ENCODE measurements at regions not wholly inside any gene's neighbourhood (a gene's known extent, or its start where the extent isn't known, plus 50 kb on each side); places are given as distances from the start of the nearest gene placed in this dataset.
"Not testable (repeated sequence)": the region's sequence is repeated elsewhere in the genome, so short reads cannot be mapped to it uniquely, and the experiment has no call there.

DNA sequence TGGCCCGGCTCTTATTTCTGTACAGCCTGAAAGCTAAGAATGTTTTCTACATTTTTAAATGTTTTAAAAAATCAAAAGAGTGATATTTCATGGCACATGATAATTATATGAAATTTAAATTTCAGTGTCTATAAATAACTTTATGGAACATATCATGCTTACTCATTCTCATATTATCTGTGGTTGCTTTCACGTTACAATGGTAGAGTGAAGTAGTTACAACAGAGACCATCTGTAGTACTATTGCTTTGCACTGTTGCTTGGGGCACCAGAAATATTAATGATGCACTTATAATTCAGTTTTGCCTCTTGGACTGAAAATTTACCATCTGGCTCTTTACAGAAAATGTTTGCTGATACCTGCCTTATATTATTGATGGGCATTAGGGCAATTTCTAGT is 481.6 kb downstream of the PLPP3 start:
- DNase-seq = no peak

DNA sequence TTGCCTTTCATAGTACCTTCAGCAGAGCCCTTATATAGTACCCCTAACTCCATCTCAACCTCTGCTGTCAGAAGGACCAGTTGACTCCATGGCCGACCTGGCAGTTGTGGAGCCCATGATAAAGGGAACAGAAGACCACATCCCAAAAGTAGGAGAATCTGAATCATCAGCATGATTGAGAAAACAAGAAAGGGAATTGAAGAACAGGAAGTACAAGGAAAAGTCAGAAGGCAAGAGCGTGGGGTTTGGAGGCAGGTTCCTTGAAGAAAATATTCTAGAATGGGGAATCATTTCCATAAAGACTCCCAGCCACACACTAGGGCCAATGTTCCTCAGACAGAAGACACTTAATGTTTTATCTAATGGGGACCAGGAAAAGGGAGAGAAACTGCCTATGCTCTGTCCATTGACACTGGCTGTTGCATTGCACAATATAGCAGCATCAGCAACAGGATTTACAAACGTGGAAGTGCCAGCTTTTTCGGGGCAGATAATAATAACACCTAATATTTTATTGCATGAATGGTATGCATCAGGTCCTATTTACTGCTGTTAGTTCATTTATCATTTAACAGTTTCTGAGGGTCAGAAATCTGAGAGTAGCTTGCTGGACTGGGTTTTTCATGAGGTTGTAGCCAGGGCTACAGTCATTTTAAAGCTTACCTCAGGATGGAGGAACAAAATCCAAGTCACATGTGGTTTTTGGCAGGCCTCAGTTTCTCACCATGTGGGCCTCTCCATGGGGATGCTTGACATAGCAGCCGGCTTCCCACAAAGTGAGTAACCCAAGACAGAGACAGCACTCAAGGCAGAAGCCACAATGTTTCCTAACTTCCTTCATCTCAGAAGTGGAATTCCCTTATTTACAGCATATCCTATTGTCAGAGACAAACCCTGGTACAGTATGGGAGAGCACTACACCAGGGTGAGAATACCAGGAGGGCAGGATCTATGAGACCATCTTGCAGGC is 483.4 kb downstream of the PLPP3 start:
- DNase-seq = no peak

- DNase-seq = no peak
Observed at GRCh38 chr1:56094168-56094567, 485.2 kb downstream of the PLPP3 start.

- DNase-seq = no peak
Observed at GRCh38 chr1:56092684-56093570, 486.4 kb downstream of the PLPP3 start.

DNA sequence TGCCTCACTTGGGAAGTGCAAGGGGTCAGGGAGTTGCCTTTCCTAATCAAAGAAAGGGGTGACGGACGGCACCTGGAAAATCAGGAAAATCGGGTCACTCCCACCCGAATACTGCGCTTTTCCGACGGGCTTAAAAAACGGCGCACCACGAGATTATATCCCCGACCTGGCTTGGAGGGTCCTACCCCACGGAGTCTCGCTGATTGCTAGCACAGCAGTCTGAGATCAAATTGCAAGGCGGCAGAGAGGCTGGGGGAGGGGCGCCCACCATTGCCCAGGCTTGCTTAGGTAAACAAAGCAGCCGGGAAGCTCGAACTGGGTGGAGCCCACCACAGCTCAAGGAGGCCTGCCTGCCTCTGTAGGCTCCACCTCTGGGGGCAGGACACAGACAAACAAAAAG is 489.5 kb downstream of the PLPP3 start:
- not testable (repeated sequence) for DNase-seq

- no peak for DNase-seq
Observed at GRCh38 chr1:56084246-56084645, 495.1 kb downstream of the PLPP3 start.

- DNase-seq = no peak
Observed at GRCh38 chr1:56081736-56082135, 497.6 kb downstream of the PLPP3 start.

DNA sequence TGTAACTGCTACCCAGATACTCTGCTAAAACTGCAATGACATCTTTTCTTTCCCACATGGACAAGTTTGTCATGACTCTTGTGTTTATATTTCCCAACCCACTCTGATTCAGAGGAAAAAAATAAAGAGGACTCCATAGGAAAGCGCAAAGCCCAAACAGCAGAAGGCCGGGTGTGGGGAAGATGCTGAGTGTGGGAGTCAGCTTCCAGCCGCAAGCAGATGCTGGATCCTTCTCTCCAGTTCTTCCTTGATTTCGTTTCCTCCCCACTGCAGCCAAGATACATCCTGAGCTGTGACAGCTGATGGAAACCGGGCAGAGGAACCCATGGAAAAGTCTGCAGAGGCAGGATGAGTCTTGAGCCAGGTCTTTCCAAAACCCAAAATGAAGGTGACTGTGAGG is 498.2 kb downstream of the PLPP3 start:
- DNase-seq = no peak

GRCh38 chr1:56080123-56080522 is 499.2 kb downstream of the PLPP3 start:
- no peak for DNase-seq

DNA sequence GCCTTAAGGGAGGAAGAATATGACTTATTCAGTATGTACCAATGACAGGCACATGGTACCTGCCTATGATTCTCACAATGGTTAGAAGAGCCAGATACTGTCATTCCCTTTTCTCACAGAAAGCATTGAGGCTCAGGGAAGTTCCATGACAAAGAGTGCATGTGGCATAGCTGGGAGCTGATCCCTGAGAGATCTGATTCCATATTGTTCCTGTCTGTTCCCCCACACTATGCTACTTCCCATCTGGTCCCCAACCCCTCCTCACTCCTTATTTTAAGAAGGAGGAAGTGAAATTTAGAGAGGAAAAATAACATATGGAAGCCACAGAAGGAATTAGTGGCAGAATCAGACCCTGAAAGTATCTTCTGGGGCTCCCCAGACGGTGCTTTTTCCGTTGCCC is 500.0 kb downstream of the PLPP3 start:
- no peak for DNase-seq

DNA sequence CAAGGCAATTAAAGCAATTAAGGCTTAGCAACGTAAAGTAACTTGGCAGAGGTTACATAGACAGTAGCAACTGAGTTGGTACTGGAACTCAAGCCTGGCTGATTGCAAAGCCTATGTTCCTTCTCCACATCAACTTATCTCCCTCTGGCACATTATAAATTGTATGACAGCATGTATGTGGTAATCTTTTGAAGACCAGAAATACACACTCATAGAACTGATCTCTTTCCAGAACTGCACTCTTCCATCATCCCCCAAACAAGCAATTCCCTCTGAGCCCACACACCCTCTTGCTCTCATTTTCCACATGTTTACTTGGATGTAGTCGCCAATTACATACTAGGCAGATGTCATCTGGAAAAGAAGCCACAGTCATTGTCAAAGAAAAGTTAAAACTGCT is 502.2 kb downstream of the PLPP3 start:
- no peak for DNase-seq

DNA sequence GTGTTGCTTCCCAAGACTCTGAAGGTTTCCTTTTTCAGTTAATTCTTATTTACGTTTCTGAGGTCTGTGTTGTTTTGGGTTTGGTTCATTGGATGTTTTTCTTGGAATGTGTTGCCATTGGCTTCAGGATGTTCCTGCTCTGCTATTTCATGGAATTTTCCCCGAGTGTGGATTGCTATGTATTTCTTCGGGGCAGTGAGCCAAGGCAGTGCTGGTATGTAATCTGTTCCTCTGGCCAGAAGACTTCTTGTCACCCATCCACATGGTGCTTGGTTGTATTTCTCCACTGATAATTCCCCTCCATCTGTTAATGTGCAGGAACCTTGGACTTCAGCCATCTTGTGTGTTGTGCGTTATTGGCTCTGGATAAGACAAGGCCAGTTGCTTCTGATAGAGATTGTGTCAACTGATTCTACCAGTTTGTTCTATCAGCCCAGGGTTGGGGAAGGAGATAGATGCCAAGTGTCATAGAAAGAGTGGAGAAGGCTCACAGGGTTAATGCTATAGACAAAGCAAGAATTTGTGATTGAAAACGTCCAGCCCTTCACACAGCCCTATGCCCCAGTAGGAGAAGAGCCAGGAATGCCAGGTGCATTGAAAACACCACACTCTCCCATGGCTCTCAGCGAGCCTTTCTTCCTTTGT is 505.2 kb downstream of the PLPP3 start:
- no peak for DNase-seq

GRCh38 chr1:56073614-56074006 is 505.8 kb downstream of the PLPP3 start:
- no peak for DNase-seq

GRCh38 chr1:56073206-56073605 is 506.2 kb downstream of the PLPP3 start:
- no peak for DNase-seq

- DNase-seq = no peak
Observed at GRCh38 chr1:56072310-56072709, 507.1 kb downstream of the PLPP3 start.

GRCh38 chr1:56071351-56071750 is 508.0 kb downstream of the PLPP3 start:
- DNase-seq = no peak

DNA sequence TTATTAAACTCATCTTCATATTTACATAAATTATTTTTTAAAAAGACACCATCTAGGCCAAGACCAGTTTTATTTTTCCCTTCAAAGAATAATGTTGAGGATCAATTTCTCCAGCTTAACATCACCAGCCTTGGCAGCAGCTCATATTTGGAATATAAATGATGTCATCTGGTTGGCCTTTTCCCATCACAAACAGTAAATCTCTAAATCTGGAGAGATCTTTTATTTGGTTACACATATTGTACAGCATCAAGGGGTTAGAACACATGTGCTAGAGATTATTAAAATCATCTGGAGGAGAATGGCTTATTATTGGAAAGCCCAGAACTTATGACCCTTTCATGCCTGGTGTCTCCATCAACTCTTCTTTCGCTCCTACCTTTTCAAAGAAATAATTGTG is 508.8 kb downstream of the PLPP3 start:
- DNase-seq = no peak

DNA sequence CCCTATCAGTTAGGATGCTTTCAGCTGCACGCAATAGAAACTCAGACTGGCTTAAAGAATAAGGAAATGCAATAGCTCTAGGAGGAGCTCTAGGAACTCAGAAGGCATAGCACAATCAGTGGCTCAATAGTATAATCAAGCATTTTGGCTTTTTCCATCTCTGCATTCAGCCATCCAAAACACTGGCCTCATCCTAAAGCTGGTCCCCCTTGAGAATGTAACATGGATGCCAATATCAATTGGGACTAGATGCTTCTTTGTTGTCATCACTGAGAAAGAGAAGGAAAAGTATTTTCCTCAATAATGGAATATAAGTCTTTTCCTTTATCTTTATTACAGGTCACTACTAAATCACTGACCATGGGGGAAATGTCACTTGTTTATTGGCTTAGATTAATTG is 509.5 kb downstream of the PLPP3 start:
- DNase-seq = no peak

- DNase-seq = no peak
Observed at GRCh38 chr1:56068908-56069307, 510.5 kb downstream of the PLPP3 start.

- no peak for DNase-seq
Observed at GRCh38 chr1:56068210-56068609, 511.2 kb downstream of the PLPP3 start.

DNA sequence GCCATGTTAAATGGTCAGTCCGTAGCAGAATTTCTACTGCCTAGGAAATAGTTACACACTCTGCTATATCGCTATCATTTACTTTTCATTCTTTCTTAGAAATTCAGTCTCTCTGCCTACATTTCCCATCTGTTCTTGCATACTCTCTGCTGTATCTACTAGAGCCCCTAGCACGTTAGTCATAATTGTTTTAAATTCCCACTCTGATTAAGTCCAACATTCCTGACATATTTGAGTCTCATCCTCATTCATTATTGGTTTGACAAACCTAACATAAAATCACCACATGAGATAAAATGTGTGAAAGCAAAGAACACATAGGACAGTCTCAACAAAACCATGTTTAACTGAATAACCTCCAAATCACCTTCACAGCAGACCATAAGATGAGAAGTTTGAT is 513.6 kb downstream of the PLPP3 start:
- DNase-seq = no peak

GRCh38 chr1:56064705-56065104 is 514.7 kb downstream of the PLPP3 start:
- no peak for DNase-seq

DNA sequence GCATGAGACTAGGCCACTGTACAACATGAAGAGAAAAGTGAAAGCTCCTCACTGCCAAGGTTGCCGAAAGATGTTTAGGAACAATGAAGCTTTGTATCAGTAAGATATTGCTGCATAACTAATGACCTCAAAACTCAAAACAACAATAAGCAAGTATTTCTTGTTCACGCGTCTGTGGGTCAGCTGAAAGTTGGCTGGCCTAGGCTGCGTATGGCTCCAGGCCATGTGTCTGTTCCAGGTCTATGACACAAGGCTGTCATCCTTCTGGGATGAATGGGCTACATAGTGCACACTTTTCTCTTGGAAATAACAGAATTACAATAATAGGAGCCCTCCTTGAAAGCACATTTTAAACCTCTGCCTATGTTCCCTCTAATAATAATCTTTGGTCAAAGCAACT is 515.9 kb downstream of the PLPP3 start:
- DNase-seq = no peak
